Keratinocyte (primary cell): ENCODE measurements at regions not wholly inside any gene's neighbourhood (a gene's known extent, or its start where the extent isn't known, plus 50 kb on each side); places are given as distances from the start of the nearest gene placed in this dataset.

ENCODE experiments used
- DNase-seq: peaks from one replicate; pipeline ENCODE4 v3.0.0-alpha.2; 2011; ENCODE audit warnings: low read depth, missing footprints, low spot score
- FAIRE-seq: peaks from 2 replicates; lab custom pipeline; 2011; peaks lifted over from hg19 to GRCh38; lab: Jason Lieb, UNC
- H2AFZ ChIP-seq: 2 replicates; pipeline ENCODE4 v1.6.0; 2012; ENCODE audit warnings: low read length, control low read depth, inconsistent platforms; ENCODE audit not compliant: control insufficient read depth
- H3K27ac ChIP-seq: 2 replicates; pipeline ENCODE4 v1.5.1; 2011; ENCODE audit warnings: low read length; ENCODE audit not compliant: control insufficient read depth, insufficient read depth
- H3K27me3 ChIP-seq: 3 replicates; pipeline ENCODE4 v1.6.0; 2011; ENCODE audit warnings: low read length; ENCODE audit not compliant: control insufficient read depth, insufficient read depth; ENCODE audit errors: extremely low read depth
- H3K36me3 ChIP-seq, 2 experiments: 2 replicates in 1 of 2; 3 replicates in 1 of 2; pipeline ENCODE4 v1.5.1; 2011; ENCODE audit warnings: low read length in 2 of 2, mild to moderate bottlenecking in 1 of 2; ENCODE audit not compliant: control insufficient read depth in 2 of 2, insufficient read depth in 2 of 2; ENCODE audit errors: extremely low read depth in 1 of 2
- H3K4me1 ChIP-seq: 3 replicates; pipeline ENCODE4 v1.5.1; 2011; ENCODE audit warnings: low read length; ENCODE audit not compliant: control insufficient read depth, insufficient read depth; ENCODE audit errors: extremely low read depth
- H3K4me2 ChIP-seq: 3 replicates; pipeline ENCODE4 v1.6.0; 2011; ENCODE audit warnings: low read depth, low read length; ENCODE audit not compliant: control insufficient read depth, insufficient read depth; ENCODE audit errors: extremely low read depth
- H3K4me3 ChIP-seq, 3 experiments: fragments of 200-600 bp in 1 of 3; sonication (generic) in 1 of 3; 2 replicates in 2 of 3; 3 replicates in 1 of 3; pipeline ENCODE4 v1.5.1; 2011 to 2016; ENCODE audit warnings: low read length in 3 of 3, mild to moderate bottlenecking in 3 of 3, control low read depth in 2 of 3, inconsistent platforms in 1 of 3, low read depth in 1 of 3, mixed read lengths in 1 of 3, mixed run types in 1 of 3, moderate library complexity in 1 of 3; ENCODE audit not compliant: control insufficient read depth in 2 of 3, insufficient read depth in 2 of 3; ENCODE audit errors: extremely low read depth in 1 of 3
- H3K79me2 ChIP-seq: 2 replicates; pipeline ENCODE4 v1.6.0; 2012; ENCODE audit warnings: low read length; ENCODE audit not compliant: control insufficient read depth, insufficient read depth
- H3K9ac ChIP-seq: 3 replicates; pipeline ENCODE4 v1.6.0; 2011; ENCODE audit warnings: low read length; ENCODE audit not compliant: control insufficient read depth, insufficient read depth; ENCODE audit errors: extremely low read depth
- H3K9me1 ChIP-seq: 3 replicates; pipeline ENCODE4 v1.6.0; 2011; ENCODE audit warnings: low read length; ENCODE audit not compliant: control insufficient read depth, insufficient read depth; ENCODE audit errors: extremely low read depth
- H3K9me3 ChIP-seq: 2 replicates; pipeline ENCODE4 v1.5.1; 2012; ENCODE audit warnings: low read depth, low read length; ENCODE audit not compliant: control insufficient read depth
- H4K20me1 ChIP-seq: 3 replicates; pipeline ENCODE4 v1.6.0; 2011; ENCODE audit warnings: low read length; ENCODE audit not compliant: control insufficient read depth, insufficient read depth; ENCODE audit errors: extremely low read depth
- EZH2 ChIP-seq: IDR thresholded peaks from one replicate; pipeline ENCODE4 v1.6.1; 2012; ENCODE audit warnings: inconsistent platforms, mild to moderate bottlenecking, low read length, moderate library complexity
- dilution Hi-C: fragments of 300-500 bp; cut with MboI; formaldehyde crosslinking; loops from one replicate; pipeline ENCODE4 v1.7.0; 2020; ENCODE audit warnings: low sequenced_read_pairs; ENCODE audit not compliant: extremely low pct_ligation_motif_present
- TF ChIP-seq, protein P1 (sequence below), 3 experiments: IDR thresholded peaks in 1 of 3; conservative IDR thresholded peaks in 1 of 3; optimal IDR thresholded peaks in 1 of 3; 2 replicates in 2 of 3; 3 replicates in 1 of 3; pipeline versions ENCODE3 to v1.5.1; 2011; ENCODE audit warnings: low read length in 3 of 3, mild to moderate bottlenecking in 3 of 3, moderate library complexity in 2 of 3, control low read depth in 1 of 3, inconsistent platforms in 1 of 3; ENCODE audit not compliant: insufficient read depth in 2 of 3; ENCODE audit errors: extremely low read depth in 1 of 3

DNA sequence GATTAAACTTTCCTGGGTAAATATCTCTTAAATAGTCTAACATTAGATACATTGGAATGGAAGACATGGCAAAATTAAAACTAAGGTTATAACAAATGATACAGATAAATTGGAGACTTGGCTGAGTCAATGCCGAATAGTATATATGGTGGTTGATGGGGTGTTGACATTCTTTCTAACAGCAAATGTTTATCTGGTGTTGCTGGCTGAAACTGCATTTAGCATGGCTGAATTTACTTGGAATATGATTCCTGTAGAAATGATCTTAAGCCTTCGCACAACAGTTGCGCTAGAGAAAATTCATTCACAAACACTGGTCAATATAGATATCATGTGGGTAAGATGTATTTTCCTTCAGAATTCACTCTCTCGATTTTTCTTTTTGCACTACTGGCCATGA is 646.0 kb upstream of the CXADR start:
- no peak overlapping the region for H2AFZ ChIP-seq
- H3K27me3 ChIP-seq: no peaks in the 10 kb centered on the region
- no peaks in the 10 kb centered on the region for H4K20me1 ChIP-seq
- H3K9me3 ChIP-seq: no peaks in the 10 kb centered on the region
- no peaks in the 10 kb centered on the region for H3K9me1 ChIP-seq
- no peak for DNase-seq
- FAIRE-seq: no peak
- no peaks in the 10 kb centered on the region for H3K4me1 ChIP-seq
- dilution Hi-C loops: no loop called here
- H3K36me3 ChIP-seq: no peaks in the 10 kb centered on the region
- no peak overlapping the region for H3K4me2 ChIP-seq
- no peak overlapping the region for H3K27ac ChIP-seq
- H3K9ac ChIP-seq: no peak overlapping the region
- no peaks in the 10 kb centered on the region for H3K79me2 ChIP-seq
- H3K4me3 ChIP-seq: no peak overlapping the region
- TF ChIP-seq, protein P1, sequence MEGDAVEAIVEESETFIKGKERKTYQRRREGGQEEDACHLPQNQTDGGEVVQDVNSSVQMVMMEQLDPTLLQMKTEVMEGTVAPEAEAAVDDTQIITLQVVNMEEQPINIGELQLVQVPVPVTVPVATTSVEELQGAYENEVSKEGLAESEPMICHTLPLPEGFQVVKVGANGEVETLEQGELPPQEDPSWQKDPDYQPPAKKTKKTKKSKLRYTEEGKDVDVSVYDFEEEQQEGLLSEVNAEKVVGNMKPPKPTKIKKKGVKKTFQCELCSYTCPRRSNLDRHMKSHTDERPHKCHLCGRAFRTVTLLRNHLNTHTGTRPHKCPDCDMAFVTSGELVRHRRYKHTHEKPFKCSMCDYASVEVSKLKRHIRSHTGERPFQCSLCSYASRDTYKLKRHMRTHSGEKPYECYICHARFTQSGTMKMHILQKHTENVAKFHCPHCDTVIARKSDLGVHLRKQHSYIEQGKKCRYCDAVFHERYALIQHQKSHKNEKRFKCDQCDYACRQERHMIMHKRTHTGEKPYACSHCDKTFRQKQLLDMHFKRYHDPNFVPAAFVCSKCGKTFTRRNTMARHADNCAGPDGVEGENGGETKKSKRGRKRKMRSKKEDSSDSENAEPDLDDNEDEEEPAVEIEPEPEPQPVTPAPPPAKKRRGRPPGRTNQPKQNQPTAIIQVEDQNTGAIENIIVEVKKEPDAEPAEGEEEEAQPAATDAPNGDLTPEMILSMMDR (optimal IDR thresholded peaks at IDR 0.05 in 1 of 3, IDR thresholded peaks at IDR 0.05 in 1 of 3, conservative IDR thresholded peaks at IDR 0.05 in 1 of 3; ENCODE audit: extremely low read depth in 1 of 3, insufficient read depth in 2 of 3, low read length in 3 of 3): no peak
- TF ChIP-seq EZH2: no peak

DNA sequence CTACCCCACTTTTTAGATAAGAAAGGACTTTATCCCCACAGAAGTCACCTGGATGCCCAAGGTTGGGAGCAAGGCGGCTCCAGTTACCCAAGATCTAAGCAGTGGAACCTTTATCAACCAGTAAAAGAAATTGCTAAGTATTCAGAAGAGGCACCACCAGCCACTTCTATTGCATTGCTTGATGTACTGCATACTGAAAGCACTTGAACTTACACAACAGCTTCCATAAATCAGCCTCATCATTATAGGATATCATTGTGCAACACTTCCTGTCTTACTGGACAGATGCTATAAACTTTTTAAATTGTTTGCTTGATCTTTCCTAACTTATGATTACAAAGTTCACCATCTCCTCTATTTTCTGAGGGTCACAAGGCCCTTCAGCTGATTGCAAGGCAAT is 642.7 kb upstream of the CXADR start:
- FAIRE-seq (no peak), DNase-seq (no peak)
- H3K27me3 ChIP-seq: no peaks in the 10 kb centered on the region
- H4K20me1 ChIP-seq: no peaks in the 10 kb centered on the region
- dilution Hi-C loops: no loop called here
- no peaks in the 10 kb centered on the region for H3K36me3 ChIP-seq
- H3K9me3 ChIP-seq: no peaks in the 10 kb centered on the region
- H3K4me2 ChIP-seq: no peak overlapping the region
- no peak overlapping the region for H3K9ac ChIP-seq
- no peak overlapping the region for H2AFZ ChIP-seq
- TF ChIP-seq, protein P1 (optimal IDR thresholded peaks at IDR 0.05 in 1 of 3, IDR thresholded peaks at IDR 0.05 in 1 of 3, conservative IDR thresholded peaks at IDR 0.05 in 1 of 3; ENCODE audit: extremely low read depth in 1 of 3, insufficient read depth in 2 of 3, low read length in 3 of 3): no peak
- TF ChIP-seq EZH2: no peak
- H3K4me1 ChIP-seq: no peaks in the 10 kb centered on the region
- H3K79me2 ChIP-seq: no peaks in the 10 kb centered on the region
- no peak overlapping the region for H3K4me3 ChIP-seq
- H3K9me1 ChIP-seq: no peaks in the 10 kb centered on the region
- no peak overlapping the region for H3K27ac ChIP-seq
